ENCODE measurements at regions not wholly inside any gene's neighbourhood (a gene's known extent, or its start where the extent isn't known, plus 50 kb on each side); places are given as distances from the start of the nearest gene placed in this dataset.

- peaks cover 0 to 2% (median 0%) of the 10 kb centered on the region in 3 donors for H3K9me3 ChIP-seq (ENCODE audit: control insufficient read depth in 2 of 3, insufficient read depth in 1 of 3, low read length in 3 of 3)
- no peak overlapping the region for H3K9ac ChIP-seq (ENCODE audit: low read length in 3 of 3)
- H3K4me1 ChIP-seq (ENCODE audit: control insufficient read depth in 2 of 3, insufficient read depth in 2 of 3, low read depth in 1 of 3, low read length in 3 of 3), result no peaks in the 10 kb centered on the region
- TF ChIP-seq CTCF (IDR thresholded peaks at IDR 0.05; ENCODE audit: borderline replicate concordance, extremely low read depth, insufficient read depth), result no peak
- H3K36me3 ChIP-seq (ENCODE audit: control insufficient read depth in 2 of 3, insufficient read depth in 3 of 3, low read length in 3 of 3), result no peaks in the 10 kb centered on the region
- no peak overlapping the region for H3K27ac ChIP-seq (ENCODE audit: low read depth in 2 of 2, low read length in 2 of 2)
- H3K27me3 ChIP-seq (ENCODE audit: control insufficient read depth, insufficient read depth, low read length), result no peaks in the 10 kb centered on the region
- intact Hi-C loops (cut with DNase I), result no loop called here
- no peak overlapping the region for H3K4me3 ChIP-seq (ENCODE audit: low read length in 3 of 3)
- DNase-seq, result no peak
- FAIRE-seq, result no peak
Measured at GRCh38 chr1:69315823-69316222, 251.9 kb upstream of the LRRC7 start.

- Histone ChIP-seq H3K4me1 (ENCODE audit: control insufficient read depth in 2 of 3, insufficient read depth in 2 of 3, low read depth in 1 of 3, low read length in 3 of 3) (no peaks in the 10 kb centered on the region), H3K36me3 (ENCODE audit: control insufficient read depth in 2 of 3, insufficient read depth in 3 of 3, low read length in 3 of 3) (no peaks in the 10 kb centered on the region), H3K9me3 (ENCODE audit: control insufficient read depth in 2 of 3, insufficient read depth in 1 of 3, low read length in 3 of 3) (no peaks in the 10 kb centered on the region), H3K27me3 (ENCODE audit: control insufficient read depth, insufficient read depth, low read length) (no peaks in the 10 kb centered on the region), H3K4me3 (ENCODE audit: low read length in 3 of 3) (no peak overlapping the region), H3K9ac (ENCODE audit: low read length in 3 of 3) (no peak overlapping the region), H3K27ac (ENCODE audit: low read depth in 2 of 2, low read length in 2 of 2) (no peak overlapping the region)
- FAIRE-seq (no peak), DNase-seq (no peak)
- intact Hi-C loops (cut with DNase I), result no loop called here
- no peak for TF ChIP-seq CTCF (IDR thresholded peaks at IDR 0.05; ENCODE audit: borderline replicate concordance, extremely low read depth, insufficient read depth)
Measured at GRCh38 chr1:69319287-69319686, 248.4 kb upstream of the LRRC7 start.

- Histone ChIP-seq H3K4me3 (ENCODE audit: low read length in 3 of 3) (no peak overlapping the region), H3K9me3 (ENCODE audit: control insufficient read depth in 2 of 3, insufficient read depth in 1 of 3, low read length in 3 of 3) (no peaks in the 10 kb centered on the region), H3K36me3 (ENCODE audit: control insufficient read depth in 2 of 3, insufficient read depth in 3 of 3, low read length in 3 of 3) (no peaks in the 10 kb centered on the region), H3K4me1 (ENCODE audit: control insufficient read depth in 2 of 3, insufficient read depth in 2 of 3, low read depth in 1 of 3, low read length in 3 of 3) (no peaks in the 10 kb centered on the region), H3K27ac (ENCODE audit: low read depth in 2 of 2, low read length in 2 of 2) (no peak overlapping the region), H3K27me3 (ENCODE audit: control insufficient read depth, insufficient read depth, low read length) (no peaks in the 10 kb centered on the region), H3K9ac (ENCODE audit: low read length in 3 of 3) (no peak overlapping the region)
- FAIRE-seq (no peak), DNase-seq (no peak)
- TF ChIP-seq CTCF (IDR thresholded peaks at IDR 0.05; ENCODE audit: borderline replicate concordance, extremely low read depth, insufficient read depth), result no peak
- intact Hi-C loops (cut with DNase I), result no loop called here
Measured at GRCh38 chr1:69320757-69321211, 246.9 kb upstream of the LRRC7 start.

GRCh38 chr1:69321311-69321710 is 246.4 kb upstream of the LRRC7 start:
- Histone ChIP-seq H3K27me3 (ENCODE audit: control insufficient read depth, insufficient read depth, low read length) (no peaks in the 10 kb centered on the region), H3K4me1 (ENCODE audit: control insufficient read depth in 2 of 3, insufficient read depth in 2 of 3, low read depth in 1 of 3, low read length in 3 of 3) (no peaks in the 10 kb centered on the region), H3K36me3 (ENCODE audit: control insufficient read depth in 2 of 3, insufficient read depth in 3 of 3, low read length in 3 of 3) (no peaks in the 10 kb centered on the region), H3K9ac (ENCODE audit: low read length in 3 of 3) (no peak overlapping the region), H3K27ac (ENCODE audit: low read depth in 2 of 2, low read length in 2 of 2) (no peak overlapping the region), H3K9me3 (ENCODE audit: control insufficient read depth in 2 of 3, insufficient read depth in 1 of 3, low read length in 3 of 3) (no peaks in the 10 kb centered on the region), H3K4me3 (ENCODE audit: low read length in 3 of 3) (no peak overlapping the region)
- intact Hi-C loops (cut with DNase I), result no loop called here
- TF ChIP-seq CTCF (IDR thresholded peaks at IDR 0.05; ENCODE audit: borderline replicate concordance, extremely low read depth, insufficient read depth), result no peak
- no peak for FAIRE-seq
- no peak for DNase-seq

All from kidney (tissue), 13 donors.